ENCODE measurements at regions not wholly inside any gene's neighbourhood (a gene's known extent, or its start where the extent isn't known, plus 50 kb on each side); places are given as distances from the start of the nearest gene placed in this dataset.
"Not testable (repeated sequence)": the region's sequence is repeated elsewhere in the genome, so short reads cannot be mapped to it uniquely, and the experiment has no call there.

GRCh38 chr10:63901228-63901627, 380.0 kb downstream of the REEP3 start:
- in situ Hi-C loops (cut with HindIII; ENCODE audit: low sequenced_read_pairs), result no loop called here

- in situ Hi-C loops (cut with HindIII; ENCODE audit: low sequenced_read_pairs), result no loop called here
These were observed 380.7 kb downstream of the REEP3 start for GRCh38 chr10:63901881-63902280.

DNA sequence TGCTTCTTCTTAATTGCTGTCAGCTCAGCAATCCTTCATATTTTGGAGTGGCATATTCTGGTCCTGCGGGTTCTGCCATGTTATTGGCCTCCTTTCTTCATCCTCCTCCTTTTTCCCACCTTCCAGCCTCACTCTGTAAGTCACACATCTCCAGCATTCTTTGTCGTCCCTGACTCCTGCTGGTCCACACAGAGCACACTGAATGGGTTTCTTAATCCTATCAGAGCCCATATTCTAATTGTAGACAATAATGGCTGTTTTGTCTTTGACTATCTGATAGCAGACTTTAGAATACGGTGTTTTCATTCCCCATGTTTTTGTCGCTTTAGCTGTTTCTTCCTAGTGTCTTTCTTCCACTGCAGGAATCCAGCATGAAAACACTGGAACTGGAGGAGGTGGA, 389.6 kb downstream of the REEP3 start:
- in situ Hi-C loops (cut with HindIII; ENCODE audit: low sequenced_read_pairs), result no loop called here

DNA sequence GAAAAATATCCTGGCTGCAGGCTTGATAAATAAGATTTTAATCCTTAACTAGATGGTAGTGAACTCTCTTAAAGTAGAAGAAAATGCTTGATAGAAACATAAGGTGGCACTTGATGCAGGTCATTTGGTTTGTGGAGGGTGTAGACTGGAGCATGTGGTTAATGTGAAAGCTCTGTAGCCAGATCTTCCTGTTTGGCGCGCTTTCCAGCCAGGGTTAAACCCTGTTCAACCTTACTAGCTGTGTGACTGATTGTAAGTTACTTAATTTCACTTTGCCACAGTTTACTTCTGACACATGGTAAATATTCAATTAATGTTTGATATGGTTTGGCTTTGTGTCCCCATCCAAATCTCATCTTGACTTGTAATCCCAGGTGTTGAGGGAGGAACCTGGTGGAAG, 394.0 kb downstream of the REEP3 start:
- in situ Hi-C loops (cut with HindIII; ENCODE audit: low sequenced_read_pairs), result no loop called here

GRCh38 chr10:63917363-63917762, 396.2 kb downstream of the REEP3 start:
- in situ Hi-C loops (cut with HindIII; ENCODE audit: low sequenced_read_pairs), result no loop called here

DNA sequence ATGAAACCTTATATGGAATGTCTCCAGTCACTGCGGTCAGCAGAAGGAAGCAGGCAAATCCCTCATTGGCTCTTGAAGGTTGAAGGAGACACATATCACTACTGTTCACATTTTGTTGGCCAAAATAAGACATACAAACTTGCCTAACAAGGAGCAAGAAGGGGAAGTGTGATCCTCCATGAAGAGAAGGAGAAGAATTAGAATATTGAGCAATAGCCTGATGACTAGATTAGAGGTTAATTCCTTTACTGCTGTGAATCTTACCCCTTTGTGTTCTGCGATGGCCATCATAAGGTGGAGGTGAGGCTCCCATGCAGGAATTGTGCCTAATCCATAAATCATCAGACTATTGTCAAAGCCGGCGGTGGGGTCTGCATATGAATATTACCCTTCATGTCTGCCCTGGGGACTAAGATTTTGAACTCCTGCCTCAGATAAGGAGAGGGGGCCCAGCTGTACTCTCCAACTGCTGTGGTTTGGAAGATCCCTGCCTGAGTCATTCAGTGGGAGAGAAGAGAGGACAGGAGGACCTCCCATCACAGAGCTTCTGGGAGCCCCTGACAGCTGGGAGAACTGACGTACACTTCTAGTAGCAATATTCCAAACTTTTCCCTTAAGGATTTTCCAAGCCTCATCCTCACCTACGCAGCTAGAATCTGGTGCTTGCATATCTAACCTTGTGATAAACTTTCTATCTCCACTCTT, 398.5 kb downstream of the REEP3 start:
- in situ Hi-C loops (cut with HindIII; ENCODE audit: low sequenced_read_pairs), result no loop called here

DNA sequence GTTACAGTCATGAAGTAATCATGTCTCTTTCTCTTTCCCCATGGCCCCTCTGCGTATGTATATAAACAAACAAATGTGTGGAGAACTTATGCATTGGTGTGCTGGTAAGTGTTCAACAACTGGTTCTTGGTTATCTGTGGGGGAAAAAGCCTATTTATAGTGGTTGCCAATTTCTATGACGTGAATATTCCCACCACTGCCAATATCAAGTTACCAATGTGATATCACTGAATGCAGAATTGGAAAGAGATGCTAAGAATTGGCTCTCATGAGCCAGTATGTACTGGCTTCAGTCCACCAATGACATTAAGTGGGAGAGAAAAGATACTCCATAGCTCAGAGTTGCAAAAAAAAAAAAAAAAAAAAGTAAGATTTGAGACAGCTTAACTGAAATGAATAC, 399.7 kb downstream of the REEP3 start:
- in situ Hi-C loops (cut with HindIII; ENCODE audit: low sequenced_read_pairs), result no loop called here

GRCh38 chr10:63921908-63922467, 400.8 kb downstream of the REEP3 start:
- in situ Hi-C loops (cut with HindIII; ENCODE audit: low sequenced_read_pairs), result no loop called here

DNA sequence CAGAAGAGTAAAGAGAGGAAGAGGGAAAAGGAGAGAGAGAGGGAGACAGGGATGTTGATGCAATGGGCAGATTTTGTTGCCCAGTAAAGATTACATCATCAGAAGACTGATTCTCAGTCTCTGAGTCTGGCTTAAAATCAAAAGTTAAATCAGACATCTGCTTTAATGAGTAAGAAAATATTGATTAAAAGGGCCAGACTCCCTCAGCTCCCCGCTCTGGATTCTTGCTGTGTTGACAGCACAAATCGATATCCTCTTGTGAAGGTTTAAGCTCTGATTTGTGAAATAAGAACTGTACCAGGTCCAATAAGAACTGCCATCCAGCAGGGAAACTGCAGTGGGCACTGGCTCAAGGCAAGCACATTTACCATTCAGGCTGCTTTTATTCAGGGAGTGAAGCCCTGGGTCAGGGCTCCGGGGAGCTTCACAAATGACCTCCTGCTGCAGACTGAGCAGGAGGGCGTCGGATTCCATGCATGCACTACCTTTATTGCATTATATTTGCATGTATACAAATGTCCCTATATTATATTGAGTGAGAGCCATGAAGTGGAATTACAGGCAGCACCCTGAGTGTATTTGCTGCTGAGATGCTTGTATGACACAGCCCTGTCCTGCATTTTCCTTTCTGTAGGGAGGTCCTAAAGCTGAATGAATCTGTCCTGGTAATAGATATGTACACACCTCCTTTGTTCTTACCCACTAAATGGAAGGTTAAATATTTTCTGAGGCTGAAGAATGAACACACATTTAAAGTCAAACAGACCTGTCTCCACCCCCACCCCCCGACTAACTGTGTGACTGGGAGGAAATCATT, 401.5 kb downstream of the REEP3 start:
- in situ Hi-C loops (cut with HindIII; ENCODE audit: low sequenced_read_pairs), result no loop called here

GRCh38 chr10:63929831-63930467, 408.7 kb downstream of the REEP3 start:
- in situ Hi-C loops (cut with HindIII; ENCODE audit: low sequenced_read_pairs), result no loop called here

GRCh38 chr10:63930584-63930983, 409.4 kb downstream of the REEP3 start:
- in situ Hi-C loops (cut with HindIII; ENCODE audit: low sequenced_read_pairs), result no loop called here

GRCh38 chr10:63935705-63936104, 414.5 kb downstream of the REEP3 start:
- in situ Hi-C loops (cut with HindIII; ENCODE audit: low sequenced_read_pairs), result no loop called here

- in situ Hi-C loops (cut with HindIII; ENCODE audit: low sequenced_read_pairs), result no loop called here
These were observed 419.2 kb downstream of the REEP3 start for GRCh38 chr10:63940277-63940922.

DNA sequence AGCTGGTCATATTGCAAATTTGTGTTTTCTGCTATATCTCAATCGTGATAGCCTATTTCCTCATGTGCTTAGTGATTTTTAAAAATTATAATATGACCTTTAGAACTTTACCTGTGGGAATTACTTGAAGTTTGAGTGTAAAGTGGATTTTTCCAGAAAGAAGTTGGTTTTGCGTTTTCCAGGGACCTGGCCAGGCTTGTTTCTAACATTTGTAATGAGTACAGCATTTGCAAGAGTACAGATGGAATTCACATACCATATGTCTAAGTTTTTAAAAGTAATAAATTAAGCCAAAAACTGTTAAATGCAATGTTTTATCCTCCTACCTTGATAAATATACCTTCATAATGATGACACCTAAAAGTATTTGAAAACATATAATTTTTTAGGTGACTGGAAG, 443.2 kb downstream of the REEP3 start:
- in situ Hi-C loops (cut with HindIII; ENCODE audit: low sequenced_read_pairs), result no loop called here

- in situ Hi-C loops (cut with HindIII; ENCODE audit: low sequenced_read_pairs), result no loop called here
These were observed 444.6 kb downstream of the REEP3 start for GRCh38 chr10:63965846-63966245.

DNA sequence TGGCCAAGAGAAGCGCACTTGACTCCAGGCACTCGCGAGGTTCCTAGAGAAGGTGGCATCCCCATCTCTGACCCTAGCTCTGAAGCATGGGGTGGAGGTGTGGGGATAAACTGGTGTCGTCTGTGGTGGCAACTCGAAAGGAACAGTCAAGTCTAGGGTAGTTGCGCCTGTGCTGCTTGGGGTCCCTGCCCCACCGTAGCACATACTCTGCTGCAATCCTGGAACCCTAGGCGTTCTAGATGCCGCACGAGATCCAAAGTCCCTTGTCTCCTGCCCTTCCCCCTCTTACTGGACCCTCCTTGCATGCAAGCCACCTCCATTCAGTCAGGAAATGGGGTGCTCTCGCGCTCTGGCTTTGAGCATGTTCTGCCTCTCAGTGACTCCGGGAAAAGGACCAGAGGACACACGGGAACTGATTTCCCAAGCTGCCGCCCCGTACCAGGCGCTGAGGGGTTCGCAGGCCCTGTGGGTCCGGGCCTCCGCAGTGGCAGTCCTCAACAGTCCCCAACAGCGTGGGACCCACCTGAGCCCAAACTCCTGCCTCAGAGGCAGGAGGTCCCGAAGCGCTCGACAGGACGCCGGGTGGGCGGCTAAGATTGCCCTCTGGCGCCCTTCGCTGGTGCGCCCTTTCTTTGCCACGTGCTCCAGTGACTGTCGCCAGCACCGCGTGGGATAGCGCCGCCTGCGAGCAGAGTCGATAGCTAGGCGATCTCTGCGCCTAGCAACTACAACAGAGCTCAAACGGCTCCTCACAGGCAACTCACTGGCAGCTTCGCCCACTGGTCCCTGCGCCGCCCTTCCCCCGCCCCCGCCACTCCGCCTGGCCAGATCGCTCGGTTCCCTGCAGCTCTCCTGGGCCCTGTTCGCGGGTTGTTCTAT, 452.0 kb downstream of the REEP3 start:
- in situ Hi-C loops (cut with HindIII; ENCODE audit: low sequenced_read_pairs), result no loop called here

GRCh38 chr10:63976538-63976937, 455.3 kb downstream of the REEP3 start:
- in situ Hi-C loops (cut with HindIII; ENCODE audit: low sequenced_read_pairs), result loop anchor here (5.0 kb wide), 1 partner anchor 79 kb away; no protein-coding TSS in a partner anchor

- in situ Hi-C loops (cut with HindIII; ENCODE audit: low sequenced_read_pairs), result loop anchor here (5.0 kb wide), 1 partner anchor 80 kb away; no protein-coding TSS in a partner anchor
These were observed 456.2 kb downstream of the REEP3 start for GRCh38 chr10:63977329-63977923.

DNA sequence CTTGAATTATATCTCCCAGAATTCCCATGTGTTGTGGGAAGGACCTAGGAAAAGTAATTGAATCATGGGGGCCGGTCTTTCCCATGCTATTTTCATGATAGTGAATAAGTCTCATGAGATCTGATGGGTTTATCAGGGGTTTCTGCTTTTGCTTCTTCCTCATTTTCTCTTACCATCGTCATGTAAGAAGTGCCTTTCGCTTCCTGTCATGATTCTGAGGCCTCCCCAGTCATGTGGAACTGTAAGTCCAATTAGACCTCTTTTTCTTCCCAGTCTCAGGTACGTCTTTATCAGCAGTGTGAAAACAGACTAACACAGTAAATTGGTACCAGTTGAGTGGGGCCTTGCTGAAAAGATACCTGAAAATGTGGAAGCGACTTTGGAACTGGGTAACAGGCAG, 459.7 kb downstream of the REEP3 start:
- in situ Hi-C loops (cut with HindIII; ENCODE audit: low sequenced_read_pairs), result not testable (repeated sequence)

DNA sequence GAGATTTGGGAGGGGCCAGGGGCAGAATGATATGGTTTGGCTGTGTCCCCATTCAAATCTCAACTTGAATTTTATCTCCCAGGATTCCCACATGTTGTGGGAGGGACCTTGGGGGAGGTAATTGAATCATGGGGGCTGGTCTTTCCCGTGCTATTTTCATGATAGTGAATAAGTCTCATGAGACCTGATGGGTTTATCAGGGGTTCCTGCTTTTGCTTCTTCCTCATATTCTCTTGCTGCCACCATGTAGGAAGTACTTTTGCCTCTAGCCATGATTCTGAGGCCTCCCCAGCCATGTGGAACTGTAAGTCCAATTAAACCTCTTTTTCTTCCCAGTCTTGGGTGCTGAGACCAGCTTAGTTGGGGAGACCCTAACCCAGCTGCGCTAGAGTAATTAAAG, 462.9 kb downstream of the REEP3 start:
- in situ Hi-C loops (cut with HindIII; ENCODE audit: low sequenced_read_pairs), result not testable (repeated sequence)
